Esophagus muscularis mucosa (tissue), 3 donors: ENCODE measurements at regions not wholly inside any gene's neighbourhood (a gene's known extent, or its start where the extent isn't known, plus 50 kb on each side); places are given as distances from the start of the nearest gene placed in this dataset.

ENCODE experiments used
- POLR2AphosphoS5 ChIP-seq, 2 donors: sonication (generic); formaldehyde crosslinking; IDR thresholded peaks; one replicate each; pipeline ENCODE4 v1.6.1; 2017; ENCODE audit warnings: antibody characterized with exemption in 2 of 2
- TF ChIP-seq, protein P1 (sequence below), 3 experiments: fragments of 200-600 bp in 2 of 3; fragments of 450-650 bp in 1 of 3; sonication (generic) in 2 of 3; IDR thresholded peaks; one replicate each; pipeline ENCODE4 v1.5.1; 2017 to 2019; ENCODE audit warnings: antibody characterized with exemption in 3 of 3, mild to moderate bottlenecking in 2 of 3, moderate library complexity in 1 of 3

GRCh38 chr6:167763056-167763944, 63.4 kb upstream of the AFDN start:
- no peak for TF ChIP-seq POLR2AphosphoS5 (IDR thresholded peaks at IDR 0.05)
- TF ChIP-seq, protein P1, sequence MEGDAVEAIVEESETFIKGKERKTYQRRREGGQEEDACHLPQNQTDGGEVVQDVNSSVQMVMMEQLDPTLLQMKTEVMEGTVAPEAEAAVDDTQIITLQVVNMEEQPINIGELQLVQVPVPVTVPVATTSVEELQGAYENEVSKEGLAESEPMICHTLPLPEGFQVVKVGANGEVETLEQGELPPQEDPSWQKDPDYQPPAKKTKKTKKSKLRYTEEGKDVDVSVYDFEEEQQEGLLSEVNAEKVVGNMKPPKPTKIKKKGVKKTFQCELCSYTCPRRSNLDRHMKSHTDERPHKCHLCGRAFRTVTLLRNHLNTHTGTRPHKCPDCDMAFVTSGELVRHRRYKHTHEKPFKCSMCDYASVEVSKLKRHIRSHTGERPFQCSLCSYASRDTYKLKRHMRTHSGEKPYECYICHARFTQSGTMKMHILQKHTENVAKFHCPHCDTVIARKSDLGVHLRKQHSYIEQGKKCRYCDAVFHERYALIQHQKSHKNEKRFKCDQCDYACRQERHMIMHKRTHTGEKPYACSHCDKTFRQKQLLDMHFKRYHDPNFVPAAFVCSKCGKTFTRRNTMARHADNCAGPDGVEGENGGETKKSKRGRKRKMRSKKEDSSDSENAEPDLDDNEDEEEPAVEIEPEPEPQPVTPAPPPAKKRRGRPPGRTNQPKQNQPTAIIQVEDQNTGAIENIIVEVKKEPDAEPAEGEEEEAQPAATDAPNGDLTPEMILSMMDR (IDR thresholded peaks at IDR 0.05) = no peak
